ENCODE measurements at regions not wholly inside any gene's neighbourhood (a gene's known extent, or its start where the extent isn't known, plus 50 kb on each side); places are given as distances from the start of the nearest gene placed in this dataset.

GRCh38 chr3:137468446-137468845, 295.7 kb upstream of the SOX14 start:
- Histone ChIP-seq H3K79me2 (ENCODE audit: insufficient read depth, low read length) (no peaks in the 10 kb centered on the region), H3K4me2 (ENCODE audit: low read depth, low read length, poor library complexity, severe bottlenecking) (no peak overlapping the region)
- TF ChIP-seq EZH2phosphoT487 (conservative IDR thresholded peaks at IDR 0.05; ENCODE audit: low read length) (no peak), CTCF (IDR thresholded peaks at IDR 0.05; ENCODE audit: insufficient read depth, low read length, poor library complexity, severe bottlenecking) (no peak)

GRCh38 chr3:137469263-137469662, 294.9 kb upstream of the SOX14 start:
- H3K4me3 ChIP-seq (ENCODE audit: insufficient read depth, low read length, poor library complexity, severe bottlenecking), result no peak overlapping the region
- H3K9me3 ChIP-seq (ENCODE audit: insufficient read depth, low read length), result no peaks in the 10 kb centered on the region
- H4K20me1 ChIP-seq (ENCODE audit: low read depth, low read length), result no peaks in the 10 kb centered on the region
- no peaks in the 10 kb centered on the region for H3K27me3 ChIP-seq (ENCODE audit: low read length)
- H3K27ac ChIP-seq (ENCODE audit: low read depth, low read length), result no peak overlapping the region
- H2AFZ ChIP-seq (ENCODE audit: low read depth, low read length, severe bottlenecking), result no peak overlapping the region
- no peaks in the 10 kb centered on the region for H3K9me2 ChIP-seq (replicated peaks; ENCODE audit: insufficient read depth, low read length)
- H3K79me2 ChIP-seq (ENCODE audit: insufficient read depth, low read length), result no peaks in the 10 kb centered on the region
- H3K4me2 ChIP-seq (ENCODE audit: low read depth, low read length, poor library complexity, severe bottlenecking), result no peak overlapping the region
- H3F3A ChIP-seq (ENCODE audit: insufficient read depth), result no peaks in the 10 kb centered on the region
- no peaks in the 10 kb centered on the region for H3K36me3 ChIP-seq (ENCODE audit: low read length)
- H3K9ac ChIP-seq (ENCODE audit: low read length), result no peak overlapping the region
- TF ChIP-seq EZH2phosphoT487 (conservative IDR thresholded peaks at IDR 0.05; ENCODE audit: low read length) (no peak), CTCF (IDR thresholded peaks at IDR 0.05; ENCODE audit: insufficient read depth, low read length, poor library complexity, severe bottlenecking) (no peak)

More at GRCh38 chr3:137468446-137468845, 295.7 kb upstream of the SOX14 start:
- H3K27me3 ChIP-seq (ENCODE audit: low read length), result no peaks in the 10 kb centered on the region
- no peaks in the 10 kb centered on the region for H4K20me1 ChIP-seq (ENCODE audit: low read depth, low read length)
- H3K4me3 ChIP-seq (ENCODE audit: insufficient read depth, low read length, poor library complexity, severe bottlenecking), result no peak overlapping the region
- H3K36me3 ChIP-seq (ENCODE audit: low read length), result no peaks in the 10 kb centered on the region
- no peaks in the 10 kb centered on the region for H3K9me2 ChIP-seq (replicated peaks; ENCODE audit: insufficient read depth, low read length)
- no peak overlapping the region for H3K27ac ChIP-seq (ENCODE audit: low read depth, low read length)
- H3K9me3 ChIP-seq (ENCODE audit: insufficient read depth, low read length), result no peaks in the 10 kb centered on the region
- no peak overlapping the region for H2AFZ ChIP-seq (ENCODE audit: low read depth, low read length, severe bottlenecking)
- no peaks in the 10 kb centered on the region for H3F3A ChIP-seq (ENCODE audit: insufficient read depth)
- no peak overlapping the region for H3K9ac ChIP-seq (ENCODE audit: low read length)

GRCh38 chr3:137471130-137471529, 293.0 kb upstream of the SOX14 start:
- Histone ChIP-seq H3K36me3 (ENCODE audit: low read length) (no peaks in the 10 kb centered on the region), H3K9me3 (ENCODE audit: insufficient read depth, low read length) (no peaks in the 10 kb centered on the region), H2AFZ (ENCODE audit: low read depth, low read length, severe bottlenecking) (no peak overlapping the region), H3K4me3 (ENCODE audit: insufficient read depth, low read length, poor library complexity, severe bottlenecking) (no peak overlapping the region), H3K9me2 (replicated peaks; ENCODE audit: insufficient read depth, low read length) (no peaks in the 10 kb centered on the region), H3K27ac (ENCODE audit: low read depth, low read length) (no peak overlapping the region), H4K20me1 (ENCODE audit: low read depth, low read length) (no peaks in the 10 kb centered on the region), H3K9ac (ENCODE audit: low read length) (no peak overlapping the region), H3K4me2 (ENCODE audit: low read depth, low read length, poor library complexity, severe bottlenecking) (no peak overlapping the region), H3F3A (ENCODE audit: insufficient read depth) (no peaks in the 10 kb centered on the region), H3K79me2 (ENCODE audit: insufficient read depth, low read length) (no peaks in the 10 kb centered on the region), H3K27me3 (ENCODE audit: low read length) (no peaks in the 10 kb centered on the region)
- TF ChIP-seq EZH2phosphoT487 (conservative IDR thresholded peaks at IDR 0.05; ENCODE audit: low read length) (no peak), CTCF (IDR thresholded peaks at IDR 0.05; ENCODE audit: insufficient read depth, low read length, poor library complexity, severe bottlenecking) (no peak)

Measured in SU-DHL-6 (cell line).